Activated CD8-positive, alpha-beta T cell treated with anti-CD3 and anti-CD28 coated beads for 36 hours (primary cell): ENCODE measurements at regions not wholly inside any gene's neighbourhood (a gene's known extent, or its start where the extent isn't known, plus 50 kb on each side); places are given as distances from the start of the nearest gene placed in this dataset.

Experiments
- ATAC-seq: fragments of 200-7000 bp; cut with Tn5 transposase; one replicate; pipeline ENCODE4 v1.10.0; 2021; ENCODE audit warnings: mild to moderate bottlenecking, moderate library complexity
- CTCF ChIA-PET: fragments of 350-600 bp; sonication (Branson Sonifier 250); formaldehyde crosslinking; loops from one replicate; lab custom pipeline; 2021; ENCODE audit warnings: antibody characterized with exemption; lab: Charles Lee
- POLR2A ChIA-PET: fragments of 350-600 bp; sonication (Branson Sonifier 250); formaldehyde crosslinking; loops from one replicate; lab custom pipeline; 2021; ENCODE audit warnings: antibody characterized with exemption; lab: Charles Lee
- DNase-seq: peaks from one replicate; pipeline ENCODE4 v3.0.0-alpha.2; 2020
- H3K27ac Mint-ChIP-seq: one replicate; pipeline ENCODE4 v1.8.0; 2021; ENCODE audit warnings: mild to moderate bottlenecking, mixed read lengths
- H3K27me3 Mint-ChIP-seq: one replicate; pipeline ENCODE4 v1.8.0; 2021; ENCODE audit warnings: mixed read lengths
- H3K36me3 Mint-ChIP-seq: one replicate; pipeline ENCODE4 v1.8.0; 2021; ENCODE audit warnings: low read depth, mixed read lengths
- H3K4me1 Mint-ChIP-seq: one replicate; pipeline ENCODE4 v1.8.0; 2021; ENCODE audit warnings: low read depth, mixed read lengths
- H3K4me3 Mint-ChIP-seq: one replicate; pipeline ENCODE4 v1.8.0; 2021; ENCODE audit warnings: mild to moderate bottlenecking, moderate library complexity, mixed read lengths
- H3K9me3 Mint-ChIP-seq: one replicate; pipeline ENCODE4 v1.8.0; 2021; ENCODE audit warnings: mixed read lengths
- CTCF ChIP-seq: fragments of 200-600 bp; IDR thresholded peaks from one replicate; pipeline ENCODE4 v1.8.0; 2022; ENCODE audit warnings: antibody characterized with exemption, mild to moderate bottlenecking
- intact Hi-C: fragments of 100-400 bp; cut with micrococcal nuclease; formaldehyde crosslinking; loops from one replicate; pipeline ENCODE4 v1.10.0; 2022

- H3K27me3 Mint-ChIP-seq, result no peaks in the 10 kb centered on the region
- no peak overlapping the region for H3K27ac Mint-ChIP-seq
- POLR2A ChIA-PET, result no interaction called here
- no peaks in the 10 kb centered on the region for H3K4me1 Mint-ChIP-seq
- no peaks in the 10 kb centered on the region for H3K36me3 Mint-ChIP-seq
- CTCF ChIA-PET, result no interaction called here
- intact Hi-C loops, result no loop called here
- no peak for TF ChIP-seq CTCF
- H3K4me3 Mint-ChIP-seq, result no peak overlapping the region
- H3K9me3 Mint-ChIP-seq, result no peaks in the 10 kb centered on the region
- ATAC-seq (no peak), DNase-seq (no peak)
Observed at GRCh38 chr2:129058981-129059380, 740.3 kb upstream of the HS6ST1 start.

GRCh38 chr2:129059476-129059875 is 740.8 kb upstream of the HS6ST1 start:
- no peaks in the 10 kb centered on the region for H3K4me1 Mint-ChIP-seq
- ChIA-PET POLR2A (no interaction called here), CTCF (no interaction called here)
- no peaks in the 10 kb centered on the region for H3K9me3 Mint-ChIP-seq
- no peak overlapping the region for H3K4me3 Mint-ChIP-seq
- no peaks in the 10 kb centered on the region for H3K36me3 Mint-ChIP-seq
- ATAC-seq, result no peak
- H3K27me3 Mint-ChIP-seq, result no peaks in the 10 kb centered on the region
- H3K27ac Mint-ChIP-seq, result no peak overlapping the region
- DNase-seq, result no peak
- no peak for TF ChIP-seq CTCF
- intact Hi-C loops, result no loop called here

- H3K9me3 Mint-ChIP-seq, result no peaks in the 10 kb centered on the region
- no peak for TF ChIP-seq CTCF
- CTCF ChIA-PET, result no interaction called here
- DNase-seq (peak; percentile 8), ATAC-seq (no peak)
- no peak overlapping the region for H3K4me3 Mint-ChIP-seq
- H3K27ac Mint-ChIP-seq, result no peak overlapping the region
- no peaks in the 10 kb centered on the region for H3K4me1 Mint-ChIP-seq
- intact Hi-C loops, result no loop called here
- POLR2A ChIA-PET, result no interaction called here
- no peaks in the 10 kb centered on the region for H3K36me3 Mint-ChIP-seq
- H3K27me3 Mint-ChIP-seq, result no peaks in the 10 kb centered on the region
Observed at GRCh38 chr2:129061069-129061768, 742.6 kb upstream of the HS6ST1 start.

GRCh38 chr2:129061769-129062121 is 743.1 kb upstream of the HS6ST1 start:
- no peak for DNase-seq

More at GRCh38 chr2:129061769-129062121, 743.1 kb upstream of the HS6ST1 start:
- Mint-ChIP-seq H3K27me3 (no peaks in the 10 kb centered on the region), H3K9me3 (no peaks in the 10 kb centered on the region), H3K4me1 (no peaks in the 10 kb centered on the region), H3K27ac (no peak overlapping the region), H3K4me3 (no peak overlapping the region), H3K36me3 (no peaks in the 10 kb centered on the region)
- ATAC-seq, result no peak
- POLR2A ChIA-PET, result no interaction called here
- TF ChIP-seq CTCF, result no peak
- CTCF ChIA-PET, result no interaction called here
- intact Hi-C loops, result no loop called here
